RWPE2 (cell line): ENCODE measurements at regions not wholly inside any gene's neighbourhood (a gene's known extent, or its start where the extent isn't known, plus 50 kb on each side); places are given as distances from the start of the nearest gene placed in this dataset.

Source experiments
- ATAC-seq: fragments of 200-7000 bp; cut with Tn5 transposase; 3 replicates; pipeline ENCODE4 v1.9.1; 2021; ENCODE audit warnings: low read depth
- DNase-seq: peaks from one replicate; pipeline ENCODE4 v3.0.0-alpha.2; 2020; ENCODE audit warnings: low spot score
- H3K27ac ChIP-seq: fragments of 450-650 bp; 2 replicates; pipeline ENCODE4 v1.5.1; 2017; ENCODE audit warnings: mild to moderate bottlenecking; ENCODE audit not compliant: poor library complexity, severe bottlenecking
- H3K27me3 ChIP-seq: fragments of 250-450 bp; sonication (Bioruptor Pico); 2 replicates; pipeline ENCODE4 v1.5.1; 2021; ENCODE audit warnings: mild to moderate bottlenecking, moderate library complexity; ENCODE audit not compliant: insufficient read depth, poor library complexity, severe bottlenecking
- H3K36me3 ChIP-seq: fragments of 250-450 bp; sonication (Bioruptor Pico); 2 replicates; pipeline ENCODE4 v1.5.1; 2020; ENCODE audit warnings: low read depth, mild to moderate bottlenecking, moderate library complexity
- H3K4me1 ChIP-seq: fragments of 250-450 bp; sonication (Bioruptor Pico); 2 replicates; pipeline ENCODE4 v1.5.1; 2021; ENCODE audit warnings: mild to moderate bottlenecking, moderate library complexity; ENCODE audit not compliant: insufficient read depth, poor library complexity, severe bottlenecking
- H3K4me3 ChIP-seq: fragments of 250-450 bp; sonication (Bioruptor Pico); 2 replicates; pipeline ENCODE4 v1.5.1; 2021; ENCODE audit warnings: mild to moderate bottlenecking, moderate library complexity; ENCODE audit not compliant: severe bottlenecking
- H3K9me3 ChIP-seq: fragments of 250-450 bp; sonication (Bioruptor Pico); 2 replicates; pipeline ENCODE4 v1.5.1; 2021; ENCODE audit warnings: mild to moderate bottlenecking, moderate library complexity; ENCODE audit not compliant: severe bottlenecking
- CTCF ChIP-seq: fragments of 450-650 bp; IDR thresholded peaks from one replicate; pipeline ENCODE4 v1.5.1; 2017; ENCODE audit warnings: mild to moderate bottlenecking, moderate library complexity; ENCODE audit not compliant: poor library complexity, severe bottlenecking

GRCh38 chr13:74593688-74594087 is 459.5 kb upstream of the KLF12 start:
- Histone ChIP-seq H3K27me3 (no peaks in the 10 kb centered on the region), H3K4me1 (no peaks in the 10 kb centered on the region), H3K4me3 (no peak overlapping the region), H3K27ac (no peak overlapping the region), H3K9me3 (no peaks in the 10 kb centered on the region), H3K36me3 (no peaks in the 10 kb centered on the region)
- no peak for ATAC-seq
- no peak for DNase-seq
- no peak for TF ChIP-seq CTCF

- no peak overlapping the region for H3K4me3 ChIP-seq
- no peak overlapping the region for H3K27ac ChIP-seq
- H3K4me1 ChIP-seq: no peaks in the 10 kb centered on the region
- no peaks in the 10 kb centered on the region for H3K27me3 ChIP-seq
- H3K9me3 ChIP-seq: no peaks in the 10 kb centered on the region
- H3K36me3 ChIP-seq: no peaks in the 10 kb centered on the region
- TF ChIP-seq CTCF: no peak
- ATAC-seq: no peak
- DNase-seq: no peak
These were observed 452.6 kb upstream of the KLF12 start for GRCh38 chr13:74586847-74587246.

GRCh38 chr13:74576420-74576819 is 442.2 kb upstream of the KLF12 start:
- H3K36me3 ChIP-seq: no peaks in the 10 kb centered on the region
- no peak overlapping the region for H3K27ac ChIP-seq
- H3K4me3 ChIP-seq: no peak overlapping the region
- no peak for ATAC-seq
- DNase-seq: no peak
- no peaks in the 10 kb centered on the region for H3K4me1 ChIP-seq
- TF ChIP-seq CTCF: no peak
- no peaks in the 10 kb centered on the region for H3K9me3 ChIP-seq
- no peaks in the 10 kb centered on the region for H3K27me3 ChIP-seq

- no peaks in the 10 kb centered on the region for H3K36me3 ChIP-seq
- DNase-seq (no peak), ATAC-seq (peak; percentile 84)
- peak overlapping the region; percentile 14 for H3K4me3 ChIP-seq
- no peak overlapping the region for H3K27ac ChIP-seq
- TF ChIP-seq CTCF: no peak
- no peaks in the 10 kb centered on the region for H3K4me1 ChIP-seq
- no peaks in the 10 kb centered on the region for H3K9me3 ChIP-seq
- H3K27me3 ChIP-seq: no peaks in the 10 kb centered on the region
These were observed 441.5 kb upstream of the KLF12 start for GRCh38 chr13:74575729-74576125.

GRCh38 chr13:74574964-74575728 is 440.9 kb upstream of the KLF12 start:
- Histone ChIP-seq H3K9me3 (no peaks in the 10 kb centered on the region), H3K4me1 (no peaks in the 10 kb centered on the region), H3K27ac (no peak overlapping the region), H3K36me3 (no peaks in the 10 kb centered on the region), H3K27me3 (no peaks in the 10 kb centered on the region), H3K4me3 (peak overlapping the region; percentile 14)
- DNase-seq (no peak), ATAC-seq (0 out of 3 replicates have a peak, but pooled peaks have one; percentile 10)
- no peak for TF ChIP-seq CTCF
